GM23248 (cell line): ENCODE measurements at regions not wholly inside any gene's neighbourhood (a gene's known extent, or its start where the extent isn't known, plus 50 kb on each side); places are given as distances from the start of the nearest gene placed in this dataset.

Source experiments
- DNase-seq: peaks from one replicate; pipeline ENCODE4 v3.0.0-alpha.2; 2015
- H2AFZ ChIP-seq: fragments of 200-600 bp; sonication (generic); 2 replicates; pipeline ENCODE4 v1.6.1; 2016; ENCODE audit warnings: antibody characterized with exemption
- H3F3A ChIP-seq: fragments of 200-600 bp; sonication (generic); 2 replicates; pipeline ENCODE4 v1.6.1; 2016; ENCODE audit warnings: mild to moderate bottlenecking, antibody characterized with exemption, mixed run types; ENCODE audit not compliant: insufficient read depth
- H3K27ac ChIP-seq: fragments of 200-600 bp; sonication (generic); 2 replicates; pipeline ENCODE4 v1.5.1; 2016; ENCODE audit warnings: mild to moderate bottlenecking
- H3K27me3 ChIP-seq: fragments of 200-600 bp; sonication (generic); replicated peaks from 2 replicates; pipeline ENCODE4 v1.6.1; 2016; ENCODE audit warnings: mild to moderate bottlenecking; ENCODE audit not compliant: insufficient read depth
- H3K36me3 ChIP-seq: fragments of 200-600 bp; sonication (generic); 2 replicates; pipeline ENCODE4 v1.6.1; 2016; ENCODE audit warnings: low read depth, mild to moderate bottlenecking
- H3K4me1 ChIP-seq: fragments of 200-600 bp; sonication (generic); 2 replicates; pipeline ENCODE4 v1.6.1; 2016; ENCODE audit warnings: mild to moderate bottlenecking; ENCODE audit not compliant: insufficient read depth
- H3K4me2 ChIP-seq: fragments of 200-600 bp; sonication (generic); one replicate; pipeline ENCODE4 v1.6.1; 2016; ENCODE audit warnings: mild to moderate bottlenecking; ENCODE audit not compliant: unreplicated experiment
- H3K4me3 ChIP-seq: fragments of 200-600 bp; sonication (generic); 2 replicates; pipeline ENCODE4 v1.5.1; 2016; ENCODE audit warnings: mild to moderate bottlenecking
- H3K79me2 ChIP-seq: fragments of 200-600 bp; sonication (generic); 2 replicates; pipeline ENCODE4 v1.6.1; 2016; ENCODE audit warnings: mild to moderate bottlenecking; ENCODE audit not compliant: insufficient read depth
- H3K9ac ChIP-seq: fragments of 200-600 bp; sonication (generic); 2 replicates; pipeline ENCODE4 v1.6.1; 2016; ENCODE audit warnings: mild to moderate bottlenecking
- H3K9me2 ChIP-seq: fragments of 200-600 bp; sonication (generic); 2 replicates; pipeline ENCODE4 v1.6.1; 2016; ENCODE audit warnings: mixed run types, mild to moderate bottlenecking, moderate library complexity; ENCODE audit not compliant: insufficient read depth
- H3K9me3 ChIP-seq: fragments of 200-600 bp; sonication (generic); one replicate; pipeline ENCODE4 v1.6.1; 2017; ENCODE audit warnings: low read depth
- H4K20me1 ChIP-seq: fragments of 200-600 bp; sonication (generic); 2 replicates; pipeline ENCODE4 v1.6.0; 2016; ENCODE audit not compliant: insufficient read depth
- EZH2 ChIP-seq: fragments of 200-600 bp; sonication (generic); IDR thresholded peaks from 2 replicates; pipeline ENCODE4 v1.6.1; 2018; ENCODE audit warnings: antibody characterized with exemption, mild to moderate bottlenecking; ENCODE audit not compliant: insufficient read depth, poor library complexity, severe bottlenecking
- EZH2phosphoT487 ChIP-seq: fragments of 200-600 bp; sonication (generic); IDR thresholded peaks from 2 replicates; pipeline ENCODE4 v1.6.1; 2018; ENCODE audit warnings: antibody characterized with exemption, moderate library complexity, mild to moderate bottlenecking, low read depth; ENCODE audit not compliant: insufficient read depth
- WGBS, 2 experiments: methylation state at CpG; one replicate each; pipeline ENCODE4 v1.1.6; 2015 to 2017; ENCODE audit warnings: low lambda C conversion rate in 2 of 2, low coverage in 1 of 2; ENCODE audit errors: missing lambda C conversion rate in 2 of 2; 5-methylcytosine and 5-hydroxymethylcytosine counted together
- in situ Hi-C: fragments of 300-500 bp; cut with MboI; formaldehyde crosslinking; loops from 2 replicates; pipeline ENCODE4 v1.15.0; 2020

- Histone ChIP-seq H3K4me3 (no peak overlapping the region), H3K27me3 (no peaks in the 10 kb centered on the region), H2AFZ (no peak overlapping the region), H3K9me3 (no peaks in the 10 kb centered on the region), H3F3A (no peaks in the 10 kb centered on the region), H3K4me1 (no peaks in the 10 kb centered on the region), H3K9me2 (no peaks in the 10 kb centered on the region), H3K9ac (no peak overlapping the region), H3K4me2 (no peak overlapping the region), H3K79me2 (no peaks in the 10 kb centered on the region), H3K36me3 (no peaks in the 10 kb centered on the region), H3K27ac (no peak overlapping the region), H4K20me1 (no peaks in the 10 kb centered on the region)
- TF ChIP-seq EZH2 (no peak), EZH2phosphoT487 (no peak)
- WGBS, 2 experiments: 13 to 30% methylated on average over 2 of the region's 2 CpGs
- no peak for DNase-seq
- in situ Hi-C loops: no loop called here
These were observed 546.2 kb downstream of the TMEM135 start for GRCh38 chr11:87583931-87584330.

GRCh38 chr11:87575088-87575487 lies 537.4 kb downstream of the TMEM135 start:
- Histone ChIP-seq H3K27me3 (no peaks in the 10 kb centered on the region), H3K4me2 (no peak overlapping the region), H3K27ac (no peak overlapping the region), H3K79me2 (no peaks in the 10 kb centered on the region), H3K4me3 (no peak overlapping the region), H3K9me3 (no peaks in the 10 kb centered on the region), H2AFZ (no peak overlapping the region), H3K9ac (no peak overlapping the region), H3K4me1 (no peaks in the 10 kb centered on the region), H4K20me1 (no peaks in the 10 kb centered on the region), H3K9me2 (no peaks in the 10 kb centered on the region), H3F3A (no peaks in the 10 kb centered on the region), H3K36me3 (no peaks in the 10 kb centered on the region)
- in situ Hi-C loops: no loop called here
- TF ChIP-seq EZH2phosphoT487 (no peak), EZH2 (no peak)
- DNase-seq: no peak

- Histone ChIP-seq H3K9me2 (no peaks in the 10 kb centered on the region), H3K27ac (no peak overlapping the region), H3K9me3 (no peaks in the 10 kb centered on the region), H3K9ac (no peak overlapping the region), H3K4me2 (no peak overlapping the region), H3K4me3 (no peak overlapping the region), H3K4me1 (no peaks in the 10 kb centered on the region), H3K36me3 (no peaks in the 10 kb centered on the region), H2AFZ (no peak overlapping the region), H3F3A (no peaks in the 10 kb centered on the region), H3K27me3 (no peaks in the 10 kb centered on the region), H4K20me1 (no peaks in the 10 kb centered on the region), H3K79me2 (no peaks in the 10 kb centered on the region)
- in situ Hi-C loops: no loop called here
- no peak for DNase-seq
- no peak for TF ChIP-seq EZH2
These were observed 536.5 kb downstream of the TMEM135 start for GRCh38 chr11:87574193-87574592.

GRCh38 chr11:87573708-87574107 lies 536.0 kb downstream of the TMEM135 start:
- Histone ChIP-seq H3K27me3 (no peaks in the 10 kb centered on the region), H4K20me1 (no peaks in the 10 kb centered on the region), H3K4me2 (no peak overlapping the region), H3K36me3 (no peaks in the 10 kb centered on the region), H3K9ac (no peak overlapping the region), H3F3A (no peaks in the 10 kb centered on the region), H3K9me2 (no peaks in the 10 kb centered on the region), H3K4me1 (no peaks in the 10 kb centered on the region), H3K27ac (no peak overlapping the region), H3K9me3 (no peaks in the 10 kb centered on the region), H3K79me2 (no peaks in the 10 kb centered on the region), H2AFZ (no peak overlapping the region), H3K4me3 (no peak overlapping the region)
- TF ChIP-seq EZH2phosphoT487 (no peak), EZH2 (no peak)
- in situ Hi-C loops: no loop called here
- no peak for DNase-seq
- WGBS, 2 experiments: 5 to 10% methylated on average over 1 of the region's 1 CpG

GRCh38 chr11:87572881-87573280 lies 535.1 kb downstream of the TMEM135 start:
- Histone ChIP-seq H3K27ac (no peak overlapping the region), H3K9me3 (no peaks in the 10 kb centered on the region), H3K9ac (no peak overlapping the region), H3K79me2 (no peaks in the 10 kb centered on the region), H3K9me2 (no peaks in the 10 kb centered on the region), H2AFZ (no peak overlapping the region), H3K27me3 (no peaks in the 10 kb centered on the region), H3K4me3 (no peak overlapping the region), H3F3A (no peaks in the 10 kb centered on the region), H3K36me3 (no peaks in the 10 kb centered on the region), H3K4me2 (no peak overlapping the region), H4K20me1 (no peaks in the 10 kb centered on the region), H3K4me1 (no peaks in the 10 kb centered on the region)
- TF ChIP-seq EZH2: no peak
- TF ChIP-seq EZH2phosphoT487: no peak
- in situ Hi-C loops: no loop called here
- no peak for DNase-seq
